ENCODE measurements at regions not wholly inside any gene's neighbourhood (a gene's known extent, or its start where the extent isn't known, plus 50 kb on each side); places are given as distances from the start of the nearest gene placed in this dataset.
A peak's percentile ranks its signal among the peaks of the same experiment; 100 is the strongest.

DNA sequence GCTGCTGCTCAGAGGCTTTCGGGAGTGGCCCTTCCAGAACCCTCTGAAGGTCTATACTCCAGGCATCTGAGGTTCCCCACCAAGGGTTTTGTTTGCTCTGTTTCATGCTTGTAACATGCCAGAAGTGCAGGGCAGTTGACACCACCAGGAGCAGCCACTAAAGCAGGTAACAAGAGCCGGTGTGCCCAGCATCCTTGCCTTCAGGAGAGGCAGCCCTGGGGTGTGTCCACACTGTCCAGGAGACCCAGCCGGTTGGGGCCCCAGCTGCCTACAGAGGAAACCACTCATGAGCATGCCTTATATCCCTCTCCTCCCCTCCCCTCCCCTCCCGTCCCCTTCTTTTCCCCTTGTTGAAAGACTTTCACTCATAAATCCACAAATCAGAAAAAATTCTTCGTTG is 93.1 kb downstream of the CD8B2 start:
- no peak overlapping the region for H3K27ac ChIP-seq
- DNase-seq: no peak
- no peaks in the 10 kb centered on the region for H3K36me3 ChIP-seq
- H3K27me3 ChIP-seq: peaks cover 0 to 13% (median 6%) of the 10 kb centered on the region in 3 donors
- no peak overlapping the region for H3K4me3 ChIP-seq
- TF ChIP-seq EP300 (IDR thresholded peaks at IDR 0.05) (no peak), POLR2A (IDR thresholded peaks at IDR 0.05) (no peak), POLR2AphosphoS5 (IDR thresholded peaks at IDR 0.05) (no peak)
- TF ChIP-seq, protein P1, sequence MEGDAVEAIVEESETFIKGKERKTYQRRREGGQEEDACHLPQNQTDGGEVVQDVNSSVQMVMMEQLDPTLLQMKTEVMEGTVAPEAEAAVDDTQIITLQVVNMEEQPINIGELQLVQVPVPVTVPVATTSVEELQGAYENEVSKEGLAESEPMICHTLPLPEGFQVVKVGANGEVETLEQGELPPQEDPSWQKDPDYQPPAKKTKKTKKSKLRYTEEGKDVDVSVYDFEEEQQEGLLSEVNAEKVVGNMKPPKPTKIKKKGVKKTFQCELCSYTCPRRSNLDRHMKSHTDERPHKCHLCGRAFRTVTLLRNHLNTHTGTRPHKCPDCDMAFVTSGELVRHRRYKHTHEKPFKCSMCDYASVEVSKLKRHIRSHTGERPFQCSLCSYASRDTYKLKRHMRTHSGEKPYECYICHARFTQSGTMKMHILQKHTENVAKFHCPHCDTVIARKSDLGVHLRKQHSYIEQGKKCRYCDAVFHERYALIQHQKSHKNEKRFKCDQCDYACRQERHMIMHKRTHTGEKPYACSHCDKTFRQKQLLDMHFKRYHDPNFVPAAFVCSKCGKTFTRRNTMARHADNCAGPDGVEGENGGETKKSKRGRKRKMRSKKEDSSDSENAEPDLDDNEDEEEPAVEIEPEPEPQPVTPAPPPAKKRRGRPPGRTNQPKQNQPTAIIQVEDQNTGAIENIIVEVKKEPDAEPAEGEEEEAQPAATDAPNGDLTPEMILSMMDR (IDR thresholded peaks at IDR 0.05): no peak
- WGBS, 2 donors: 83 to 86% methylated on average over 5 of the region's 5 CpGs
- intact Hi-C loops (cut with DNase I): loop anchor here (5.0 kb wide), 1 partner anchor 478 kb away; no protein-coding TSS in a partner anchor
- H3K4me1 ChIP-seq: peaks cover 0 to 17% (median 4%) of the 10 kb centered on the region in 4 donors
- H3K9me3 ChIP-seq: no peaks in the 10 kb centered on the region

DNA sequence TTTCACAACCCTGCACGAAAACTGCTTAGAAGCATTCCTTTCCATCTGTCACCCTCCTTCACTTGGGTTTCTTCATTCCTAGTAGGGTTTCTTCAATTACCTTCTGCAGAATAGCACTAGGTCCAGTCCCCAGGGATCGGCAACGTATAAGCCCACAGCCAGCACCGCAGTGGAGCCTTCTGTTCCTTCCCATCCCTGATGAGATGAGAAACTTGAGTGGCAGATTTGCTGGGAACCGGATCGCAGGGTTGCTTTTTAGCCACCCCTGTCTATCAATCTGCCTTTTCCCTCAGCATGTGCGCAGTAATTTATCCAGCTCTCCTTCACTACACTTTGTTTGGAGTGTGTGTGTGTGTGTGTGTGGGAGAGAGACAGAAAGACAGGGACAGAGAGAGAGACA is 94.2 kb downstream of the CD8B2 start:
- no peak for DNase-seq
- intact Hi-C loops (cut with DNase I): loop anchor here (5.0 kb wide), 1 partner anchor 479 kb away; no protein-coding TSS in a partner anchor
- 91% methylated on average over 7 of the region's 7 CpGs for WGBS, 2 donors
- Histone ChIP-seq H3K36me3 (no peaks in the 10 kb centered on the region), H3K9me3 (no peaks in the 10 kb centered on the region), H3K4me1 (peaks cover 0 to 8% (median 4%) of the 10 kb centered on the region in 4 donors), H3K27me3 (peaks cover 0 to 13% (median 6%) of the 10 kb centered on the region in 3 donors), H3K4me3 (no peak overlapping the region), H3K27ac (no peak overlapping the region)
- no peak for TF ChIP-seq POLR2AphosphoS5 (IDR thresholded peaks at IDR 0.05)
- TF ChIP-seq POLR2A (IDR thresholded peaks at IDR 0.05): no peak
- TF ChIP-seq EP300 (IDR thresholded peaks at IDR 0.05): no peak
- TF ChIP-seq, protein P1 (IDR thresholded peaks at IDR 0.05): no peak

DNA sequence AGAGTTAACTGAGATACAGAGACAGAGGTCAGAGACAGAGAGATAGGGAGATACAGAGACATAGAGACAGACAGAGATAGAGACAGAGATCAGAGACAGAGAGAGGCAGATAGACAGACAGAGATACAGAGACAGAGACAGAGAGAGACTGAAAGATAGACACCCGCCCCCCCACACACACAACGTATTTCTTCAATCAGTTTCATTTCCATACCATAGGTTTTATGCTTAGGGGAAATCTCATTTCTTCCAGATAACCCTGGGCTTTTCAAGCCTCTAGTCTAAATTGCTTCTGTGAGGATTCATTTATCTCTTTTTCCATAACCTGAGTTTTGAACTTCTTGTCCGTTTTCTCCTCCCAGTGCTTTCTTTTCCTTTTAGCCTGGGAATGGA is 94.6 kb downstream of the CD8B2 start:
- intact Hi-C loops (cut with DNase I): loop anchor here (1.0 to 5.0 kb wide), 3 partner anchors 18 to 479 kb away; no protein-coding TSS in a partner anchor
- 24 to 31% methylated on average over 3 of the region's 3 CpGs for WGBS, 2 donors
- DNase-seq: no peak

DNA sequence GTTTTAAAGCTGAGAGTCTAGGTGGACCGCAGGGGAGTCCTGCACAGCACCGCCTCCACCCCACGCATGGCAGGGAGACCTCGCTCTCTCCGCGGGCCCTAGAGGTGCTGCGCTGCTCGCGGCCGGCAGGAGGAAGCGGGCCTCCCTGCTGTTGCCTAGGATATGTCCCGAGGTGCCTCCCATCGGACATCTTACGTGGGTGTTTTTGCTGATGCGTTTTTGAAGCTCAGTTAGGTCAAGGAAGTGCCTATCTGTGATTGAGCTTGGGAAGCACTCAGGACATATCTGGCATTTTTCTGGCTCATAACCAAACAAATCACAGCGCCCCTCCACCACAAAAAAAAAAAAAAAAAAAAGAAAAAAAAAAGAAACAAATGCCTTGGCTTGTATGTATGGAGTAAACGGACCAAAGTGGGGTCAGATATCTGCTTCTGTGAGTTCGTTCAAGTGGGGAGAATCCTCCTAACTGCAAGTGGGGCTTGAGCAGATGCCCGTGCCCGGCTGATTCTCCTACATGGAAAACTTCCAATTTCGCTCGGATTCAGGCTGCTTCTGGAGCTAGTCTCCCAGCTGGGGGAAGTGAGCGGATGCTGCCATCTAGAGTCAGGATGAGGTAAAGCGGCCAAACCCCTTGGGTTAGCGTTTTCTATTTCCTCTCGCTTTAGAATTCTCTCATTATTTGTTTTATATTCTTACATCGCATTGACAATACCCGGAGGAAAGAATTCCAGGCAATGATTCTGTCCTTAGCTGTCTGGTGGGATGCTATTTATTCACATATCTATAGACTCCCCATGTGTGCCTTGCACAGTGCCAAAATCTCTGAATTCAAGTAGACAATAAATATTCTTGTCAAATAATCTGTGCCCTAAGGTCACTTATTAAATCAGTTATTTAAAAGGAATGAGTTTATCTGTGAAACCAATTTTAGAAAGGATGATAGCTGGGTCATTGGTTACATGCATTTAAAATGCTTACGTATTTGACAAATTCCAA is 95.3 kb downstream of the CD8B2 start:
- 4% methylated on average over 29 of the region's 29 CpGs for WGBS, 2 donors
- Histone ChIP-seq H3K27ac (peak overlapping the region in 1 of 4 donors; percentile 47), H3K9me3 (no peaks in the 10 kb centered on the region), H3K36me3 (no peaks in the 10 kb centered on the region), H3K4me3 (peak overlapping the region in 3 of 4 donors; percentile 25 to 39 (median 30)), H3K4me1 (peaks cover 0 to 5% (median 4%) of the 10 kb centered on the region in 4 donors), H3K27me3 (peaks cover 0 to 13% (median 6%) of the 10 kb centered on the region in 3 donors)
- intact Hi-C loops (cut with DNase I): loop anchor here (1.0 to 5.0 kb wide), 3 partner anchors 19 to 480 kb away; no protein-coding TSS in a partner anchor
- TF ChIP-seq, protein P1 (IDR thresholded peaks at IDR 0.05): peak; percentile 34 to 71 (median 68)
- TF ChIP-seq EP300 (IDR thresholded peaks at IDR 0.05) (no peak), POLR2AphosphoS5 (IDR thresholded peaks at IDR 0.05) (peak in 2 of 4 donors; percentile 39 to 50), POLR2A (IDR thresholded peaks at IDR 0.05) (no peak)
- peak; percentile 91 for DNase-seq

More for the DNA sequence above, 94.6 kb downstream of the CD8B2 start:
- Histone ChIP-seq H3K4me1 (peaks cover 0 to 5% (median 4%) of the 10 kb centered on the region in 4 donors), H3K36me3 (no peaks in the 10 kb centered on the region), H3K4me3 (peak overlapping the region in 3 of 4 donors; percentile 25 to 39 (median 30)), H3K27ac (no peak overlapping the region), H3K9me3 (no peaks in the 10 kb centered on the region), H3K27me3 (peaks cover 0 to 13% (median 6%) of the 10 kb centered on the region in 3 donors)
- TF ChIP-seq POLR2A (IDR thresholded peaks at IDR 0.05) (no peak), EP300 (IDR thresholded peaks at IDR 0.05) (no peak), POLR2AphosphoS5 (IDR thresholded peaks at IDR 0.05) (no peak)
- TF ChIP-seq, protein P1 (IDR thresholded peaks at IDR 0.05): no peak
